Neuronal stem cell (in vitro differentiated cells): ENCODE measurements at regions not wholly inside any gene's neighbourhood (a gene's known extent, or its start where the extent isn't known, plus 50 kb on each side); places are given as distances from the start of the nearest gene placed in this dataset.

Source experiments
- DNase-seq: peaks from one replicate; pipeline ENCODE4 v3.0.0-alpha.2; 2013; ENCODE audit warnings: low spot score
- H2AFZ ChIP-seq: one replicate; pipeline ENCODE4 v1.6.1; 2013; ENCODE audit warnings: mild to moderate bottlenecking, low read length, inconsistent platforms
- H2AK5ac ChIP-seq: 2 replicates; pipeline ENCODE4 v1.6.1; 2013; ENCODE audit warnings: low read depth, mild to moderate bottlenecking, inconsistent platforms, low read length, moderate library complexity, mixed read lengths
- H2BK120ac ChIP-seq: 2 replicates; pipeline ENCODE4 v1.6.1; 2013; ENCODE audit warnings: low read depth, mild to moderate bottlenecking, inconsistent platforms, low read length, moderate library complexity, mixed read lengths
- H2BK12ac ChIP-seq: one replicate; pipeline ENCODE4 v1.6.1; 2013; ENCODE audit warnings: low read length, inconsistent platforms
- H2BK15ac ChIP-seq: 2 replicates; pipeline ENCODE4 v1.6.1; 2013; ENCODE audit warnings: mild to moderate bottlenecking, low read length, inconsistent platforms, mixed read lengths
- H2BK5ac ChIP-seq: one replicate; pipeline ENCODE4 v1.6.1; 2013; ENCODE audit warnings: inconsistent platforms, mild to moderate bottlenecking, low read length, moderate library complexity
- H3K14ac ChIP-seq: one replicate; pipeline ENCODE4 v1.6.1; 2013; ENCODE audit warnings: low read length, inconsistent platforms
- H3K18ac ChIP-seq: 2 replicates; pipeline ENCODE4 v1.6.1; 2013; ENCODE audit warnings: low read length, inconsistent platforms
- H3K23ac ChIP-seq: 2 replicates; pipeline ENCODE4 v1.6.1; 2013; ENCODE audit warnings: low read depth, mild to moderate bottlenecking, mixed read lengths, low read length, inconsistent platforms; ENCODE audit not compliant: poor library complexity
- H3K27ac ChIP-seq: replicated peaks from 3 replicates; pipeline ENCODE4 v1.5.1; 2013; ENCODE audit warnings: low read length, inconsistent platforms
- H3K27me3 ChIP-seq, 3 experiments: 2 replicates each; pipeline ENCODE4 v1.6.1; 2013; ENCODE audit warnings: low read length in 3 of 3, mild to moderate bottlenecking in 2 of 3, inconsistent platforms in 1 of 3, low read depth in 1 of 3, mixed read lengths in 1 of 3, moderate library complexity in 1 of 3; ENCODE audit not compliant: control insufficient read depth in 3 of 3, insufficient read depth in 3 of 3
- H3K36me3 ChIP-seq, 2 donors: replicated peaks in 1 of 2; 2 replicates each; pipeline ENCODE4 v1.6.1; 2013; ENCODE audit warnings: low read length in 2 of 2; ENCODE audit not compliant: control insufficient read depth in 2 of 2, insufficient read depth in 2 of 2
- H3K4ac ChIP-seq: 2 replicates; pipeline ENCODE4 v1.6.1; 2013; ENCODE audit warnings: inconsistent platforms, mild to moderate bottlenecking, low read length, moderate library complexity
- H3K4me1 ChIP-seq, 2 donors: 1 replicate in 1 of 2; 2 replicates in 1 of 2; pipeline ENCODE4 v1.6.1; 2013; ENCODE audit warnings: low read length in 2 of 2, low read depth in 1 of 2; ENCODE audit not compliant: control insufficient read depth in 2 of 2, insufficient read depth in 1 of 2
- H3K4me2 ChIP-seq: one replicate; pipeline ENCODE4 v1.6.1; 2013; ENCODE audit warnings: mild to moderate bottlenecking, low read length, inconsistent platforms; ENCODE audit not compliant: insufficient read depth, poor library complexity, severe bottlenecking
- H3K4me3 ChIP-seq, 2 donors: 2 replicates each; pipeline ENCODE4 v1.5.1; 2013; ENCODE audit warnings: low read length in 2 of 2, mild to moderate bottlenecking in 2 of 2, inconsistent platforms in 1 of 2, moderate library complexity in 1 of 2
- H3K79me1 ChIP-seq: one replicate; pipeline ENCODE4 v1.6.1; 2013; ENCODE audit warnings: low read depth, mild to moderate bottlenecking, inconsistent platforms, low read length, moderate library complexity
- H3K9ac ChIP-seq: one replicate; pipeline ENCODE4 v1.6.1; 2013; ENCODE audit warnings: mild to moderate bottlenecking, low read depth, low read length, inconsistent platforms; ENCODE audit not compliant: poor library complexity
- H3K9me3 ChIP-seq, 2 donors: replicated peaks in 1 of 2; 2 replicates each; pipeline versions ENCODE3 to v1.6.1; 2013; ENCODE audit warnings: low read length in 2 of 2, mild to moderate bottlenecking in 2 of 2, inconsistent platforms in 1 of 2, low read depth in 1 of 2, mixed read lengths in 1 of 2, moderate library complexity in 1 of 2; ENCODE audit not compliant: control insufficient read depth in 2 of 2, insufficient read depth in 1 of 2
- H4K8ac ChIP-seq: one replicate; pipeline ENCODE4 v1.6.1; 2013; ENCODE audit warnings: low read depth, mild to moderate bottlenecking, inconsistent platforms, low read length, moderate library complexity
- H4K91ac ChIP-seq: one replicate; pipeline ENCODE4 v1.6.1; 2013; ENCODE audit warnings: low read length, low read depth, mild to moderate bottlenecking, inconsistent platforms; ENCODE audit not compliant: poor library complexity
- WGBS, 2 donors: extraction: QIAGEN DNeasy Blood & Tissue Kit; methylation state at CpG; one replicate each; pipeline ENCODE4 v1.1.7; 2013; ENCODE audit warnings: missing lambda C conversion rate in 2 of 2, mixed read lengths in 1 of 2; ENCODE audit not compliant: insufficient read length in 2 of 2, insufficient replicate concordance in 1 of 2; ENCODE audit errors: extremely low coverage in 2 of 2; 5-methylcytosine and 5-hydroxymethylcytosine counted together

GRCh38 chr1:24996456-24996855, 66.4 kb upstream of the RUNX3 start:
- Histone ChIP-seq H2BK120ac (no peak overlapping the region), H3K79me1 (no peaks in the 10 kb centered on the region), H3K27me3 (peaks cover 0 to 16% (median 0%) of the 10 kb centered on the region in 3 experiments), H3K14ac (no peak overlapping the region), H3K4me2 (no peak overlapping the region), H3K4ac (no peak overlapping the region), H3K9me3 (no peaks in the 10 kb centered on the region), H2BK12ac (no peak overlapping the region), H4K8ac (no peak overlapping the region), H2BK5ac (no peak overlapping the region), H3K18ac (peak overlapping the region; percentile 45), H3K4me1 (no peaks in the 10 kb centered on the region), H3K23ac (no peak overlapping the region), H3K27ac (no peak overlapping the region), H3K36me3 (no peaks in the 10 kb centered on the region), H4K91ac (no peak overlapping the region), H2BK15ac (no peak overlapping the region), H2AFZ (no peak overlapping the region), H2AK5ac (no peak overlapping the region), H3K4me3 (no peak overlapping the region), H3K9ac (no peak overlapping the region)
- DNase-seq = no peak
- no CpG with 5 or more reads among the region's 5 CpGs for WGBS, 2 donors

GRCh38 chr1:24995661-24996060, 65.6 kb upstream of the RUNX3 start:
- Histone ChIP-seq H3K4me3 (no peak overlapping the region), H4K91ac (no peak overlapping the region), H3K18ac (peak overlapping the region; percentile 7), H2BK15ac (no peak overlapping the region), H3K23ac (no peak overlapping the region), H3K27me3 (peaks cover 0 to 23% (median 0%) of the 10 kb centered on the region in 3 experiments), H3K36me3 (no peaks in the 10 kb centered on the region), H3K14ac (no peak overlapping the region), H3K9me3 (no peaks in the 10 kb centered on the region), H2BK5ac (no peak overlapping the region), H2AK5ac (peak overlapping the region; percentile 22), H3K4ac (no peak overlapping the region), H3K27ac (no peak overlapping the region), H2AFZ (no peak overlapping the region), H4K8ac (no peak overlapping the region), H3K4me2 (no peak overlapping the region), H2BK120ac (no peak overlapping the region), H2BK12ac (no peak overlapping the region), H3K79me1 (no peaks in the 10 kb centered on the region), H3K4me1 (no peaks in the 10 kb centered on the region), H3K9ac (no peak overlapping the region)
- no CpG with 5 or more reads among the region's 3 CpGs for WGBS, 2 donors
- no peak for DNase-seq

DNA sequence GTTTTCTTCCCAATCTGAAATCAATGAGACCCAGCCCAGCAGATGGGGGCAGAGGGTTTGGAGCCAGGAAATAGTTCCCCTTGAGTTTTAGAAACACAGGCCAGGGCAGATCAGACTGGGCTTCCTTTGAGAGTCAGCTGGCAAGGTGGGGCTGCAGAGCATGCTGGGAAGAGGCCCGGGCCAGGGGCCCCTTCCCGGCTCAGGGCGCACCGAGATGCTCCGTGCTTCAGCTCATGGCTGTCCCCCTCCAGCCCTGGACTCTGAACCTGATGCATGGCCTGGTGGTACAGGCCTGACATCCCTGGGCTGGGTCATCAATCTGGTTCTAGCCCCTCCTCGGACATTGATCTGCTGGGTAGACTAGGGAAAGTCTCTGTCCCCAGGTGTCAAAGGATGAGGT, 65.1 kb upstream of the RUNX3 start:
- Histone ChIP-seq H2BK120ac (no peak overlapping the region), H4K8ac (no peak overlapping the region), H3K9me3 (no peaks in the 10 kb centered on the region), H2BK15ac (no peak overlapping the region), H2AK5ac (peak overlapping the region; percentile 22), H4K91ac (no peak overlapping the region), H3K27me3 (peaks cover 0 to 23% (median 0%) of the 10 kb centered on the region in 3 experiments), H3K79me1 (no peaks in the 10 kb centered on the region), H3K23ac (no peak overlapping the region), H2BK12ac (no peak overlapping the region), H3K4ac (no peak overlapping the region), H2AFZ (no peak overlapping the region), H3K4me1 (no peaks in the 10 kb centered on the region), H3K27ac (no peak overlapping the region), H3K14ac (no peak overlapping the region), H3K4me2 (no peak overlapping the region), H3K18ac (no peak overlapping the region), H3K4me3 (no peak overlapping the region), H3K9ac (no peak overlapping the region), H2BK5ac (no peak overlapping the region), H3K36me3 (no peaks in the 10 kb centered on the region)
- WGBS, 2 donors = no CpG with 5 or more reads among the region's 6 CpGs
- DNase-seq = no peak

- Histone ChIP-seq H3K4me3 (no peak overlapping the region), H3K79me1 (no peaks in the 10 kb centered on the region), H3K36me3 (no peaks in the 10 kb centered on the region), H3K23ac (no peak overlapping the region), H2AFZ (no peak overlapping the region), H3K18ac (peak overlapping the region; percentile 13), H3K4me1 (no peaks in the 10 kb centered on the region), H3K9ac (peak overlapping the region; percentile 7), H3K14ac (peak overlapping the region; percentile 85), H2BK12ac (no peak overlapping the region), H4K91ac (no peak overlapping the region), H2BK15ac (no peak overlapping the region), H3K27ac (no peak overlapping the region), H3K4ac (no peak overlapping the region), H2BK5ac (no peak overlapping the region), H2AK5ac (peak overlapping the region; percentile 79), H3K4me2 (no peak overlapping the region), H3K27me3 (peaks cover 0 to 23% (median 0%) of the 10 kb centered on the region in 3 experiments), H4K8ac (no peak overlapping the region), H2BK120ac (no peak overlapping the region), H3K9me3 (no peaks in the 10 kb centered on the region)
- no CpG with 5 or more reads among the region's 16 CpGs for WGBS, 2 donors
- no peak for DNase-seq
These were observed 64.0 kb upstream of the RUNX3 start for GRCh38 chr1:24993871-24994580.
